B cell (primary cell): ENCODE measurements at regions not wholly inside any gene's neighbourhood (a gene's known extent, or its start where the extent isn't known, plus 50 kb on each side); places are given as distances from the start of the nearest gene placed in this dataset.

Experiments
- CTCF ChIP-seq: fragments of 200-600 bp; IDR thresholded peaks from one replicate; pipeline ENCODE4 v1.8.0; 2022; ENCODE audit warnings: antibody characterized with exemption, mild to moderate bottlenecking
- EZH2 ChIP-seq: IDR thresholded peaks from 2 replicates; pipeline ENCODE4 v1.6.1; 2012; ENCODE audit warnings: borderline replicate concordance, low read depth, mild to moderate bottlenecking, moderate library complexity, low read length; ENCODE audit not compliant: insufficient read depth, poor library complexity, severe bottlenecking

- TF ChIP-seq CTCF: no peak
- no peak for TF ChIP-seq EZH2
These were observed 336.9 kb upstream of the CDH20 start for GRCh38 chr18:60996326-60996725.
